ENCODE measurements at regions not wholly inside any gene's neighbourhood (a gene's known extent, or its start where the extent isn't known, plus 50 kb on each side); places are given as distances from the start of the nearest gene placed in this dataset.

DNA sequence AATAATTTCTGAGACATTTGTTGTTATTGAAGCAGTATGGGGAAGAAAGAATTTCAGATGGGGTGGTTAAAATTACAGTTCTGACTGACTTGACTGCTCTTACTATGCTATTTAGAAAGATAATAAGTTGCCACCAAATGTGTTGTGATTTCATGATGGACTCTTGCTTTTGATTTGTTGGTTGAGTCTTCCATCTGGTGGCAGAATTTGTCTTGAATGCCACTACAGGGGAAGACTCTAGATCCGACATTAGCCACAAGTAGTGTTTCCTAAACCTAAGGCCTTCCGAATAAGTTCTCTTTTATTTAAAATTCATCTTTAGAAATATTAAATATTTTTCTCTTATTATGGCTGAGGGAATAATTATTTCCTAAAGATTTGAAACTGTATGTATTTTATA, 190.9 kb upstream of the ADGRL4 start:
- no peak overlapping the region for H3K27ac ChIP-seq (ENCODE audit: low read depth, low read length, poor library complexity, severe bottlenecking)
- intact Hi-C loops (cut with micrococcal nuclease; ENCODE audit: unreplicated experiment): loop anchor here (1.0 to 5.0 kb wide), 3 partner anchors 357 to 580 kb away; no protein-coding TSS in a partner anchor
- DNase-seq (ENCODE audit: low spot score): peak; percentile 60
- no TSS peak for BruUV-seq (replicated peaks)
- TF ChIP-seq EZH2 (IDR thresholded peaks at IDR 0.05; ENCODE audit: borderline replicate concordance, low read depth, low read length, poor library complexity, severe bottlenecking) (no peak), CTCF (conservative IDR thresholded peaks at IDR 0.05; ENCODE audit: low read depth, low read length) (peak; percentile 63)
- H3K9me3 ChIP-seq (ENCODE audit: low read depth, low read length, poor library complexity, severe bottlenecking): no peaks in the 10 kb centered on the region
- peaks cover 3% of the 10 kb centered on the region for H3K4me1 ChIP-seq (ENCODE audit: insufficient read depth, low read length, poor library complexity, severe bottlenecking)
- ChIA-PET POLR2A (ENCODE audit: low non-redundant PET) (no interaction called here), CTCF (interaction anchor here (1.1 to 1.9 kb wide), 2 partner anchors 357 to 358 kb away, joined by 4 to 7 read pairs; no protein-coding TSS in a partner anchor)
- H3K4me3 ChIP-seq (ENCODE audit: low read depth, low read length, poor library complexity, severe bottlenecking): no peak overlapping the region
- no peaks in the 10 kb centered on the region for H3K36me3 ChIP-seq (ENCODE audit: insufficient read depth, low read length, poor library complexity, severe bottlenecking)
- no peaks in the 10 kb centered on the region for H3K27me3 ChIP-seq (replicated peaks; ENCODE audit: insufficient read depth, low read depth, low read length, poor library complexity)

DNA sequence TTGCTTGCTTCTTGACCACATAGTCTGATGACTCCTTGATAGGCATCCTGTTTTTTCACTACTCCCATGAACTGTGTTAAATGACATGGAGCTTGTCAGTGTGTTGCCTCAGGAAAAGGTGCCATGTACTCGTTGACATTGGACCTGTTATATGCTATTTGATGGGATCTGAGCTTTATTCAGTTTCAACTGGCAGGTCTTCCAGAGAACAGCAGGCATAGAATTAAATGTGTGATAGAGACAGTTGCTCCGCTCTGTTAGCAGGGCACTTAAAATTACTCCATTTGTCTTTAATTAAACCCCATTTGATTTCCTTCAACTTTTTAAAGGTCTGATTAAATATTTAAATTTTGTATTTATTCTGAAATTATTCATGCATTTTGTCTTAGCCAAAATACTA, 189.7 kb upstream of the ADGRL4 start:
- H3K27me3 ChIP-seq (replicated peaks; ENCODE audit: insufficient read depth, low read depth, low read length, poor library complexity): no peaks in the 10 kb centered on the region
- CTCF ChIA-PET: interaction anchor here (1.1 to 1.9 kb wide), 2 partner anchors 355 to 357 kb away, joined by 4 to 7 read pairs; no protein-coding TSS in a partner anchor
- no peak for DNase-seq (ENCODE audit: low spot score)
- no peak for TF ChIP-seq EZH2 (IDR thresholded peaks at IDR 0.05; ENCODE audit: borderline replicate concordance, low read depth, low read length, poor library complexity, severe bottlenecking)
- no peak for TF ChIP-seq CTCF (conservative IDR thresholded peaks at IDR 0.05; ENCODE audit: low read depth, low read length)
- intact Hi-C loops (cut with micrococcal nuclease; ENCODE audit: unreplicated experiment): loop anchor here (5.0 kb wide), 2 partner anchors 509 to 579 kb away; no protein-coding TSS in a partner anchor
- H3K4me1 ChIP-seq (ENCODE audit: insufficient read depth, low read length, poor library complexity, severe bottlenecking): peaks cover 3% of the 10 kb centered on the region
- BruUV-seq (replicated peaks): no TSS peak
- no peaks in the 10 kb centered on the region for H3K36me3 ChIP-seq (ENCODE audit: insufficient read depth, low read length, poor library complexity, severe bottlenecking)
- no peak overlapping the region for H3K4me3 ChIP-seq (ENCODE audit: low read depth, low read length, poor library complexity, severe bottlenecking)
- POLR2A ChIA-PET (ENCODE audit: low non-redundant PET): no interaction called here
- no peak overlapping the region for H3K27ac ChIP-seq (ENCODE audit: low read depth, low read length, poor library complexity, severe bottlenecking)
- H3K9me3 ChIP-seq (ENCODE audit: low read depth, low read length, poor library complexity, severe bottlenecking): no peaks in the 10 kb centered on the region

DNA sequence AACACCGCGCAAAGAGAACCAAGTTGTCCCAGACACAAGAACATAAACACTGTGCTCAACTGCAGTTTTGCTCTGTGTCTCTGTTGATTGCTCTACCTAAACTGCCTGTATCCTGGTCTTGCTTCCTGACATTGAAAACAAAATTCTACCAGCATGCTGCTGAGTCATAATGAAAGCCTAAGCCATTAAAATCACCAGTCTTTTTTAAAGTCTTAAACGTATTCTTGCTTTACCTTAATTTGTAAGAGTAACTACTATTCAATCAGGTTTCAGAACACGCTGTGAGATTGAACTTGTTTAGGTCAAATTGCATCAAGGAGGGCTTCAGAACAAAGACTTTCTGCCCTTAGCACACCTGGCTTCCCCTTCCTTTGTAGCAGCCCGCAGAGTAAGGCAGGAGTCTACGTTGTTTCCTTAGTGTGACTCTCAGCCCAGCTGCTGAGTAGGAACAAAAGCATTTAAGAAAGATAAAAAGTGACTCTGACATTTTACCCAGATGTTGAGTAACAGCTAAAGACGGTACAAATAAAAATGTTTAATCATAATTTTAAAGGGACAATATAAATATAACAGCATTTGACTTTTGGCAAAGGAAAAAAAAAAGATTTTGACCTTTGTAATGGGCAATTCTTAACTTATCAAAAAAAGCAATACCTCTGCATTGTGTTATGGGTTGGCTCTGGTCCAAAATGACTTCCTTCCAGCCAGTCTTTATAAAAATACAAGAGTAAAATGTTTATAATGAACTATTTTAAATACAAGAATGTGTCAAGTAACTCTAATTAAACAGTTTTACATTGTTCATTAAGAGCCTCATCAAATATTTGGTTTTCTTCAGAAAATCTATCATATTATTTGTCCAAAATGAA, 186.9 kb upstream of the ADGRL4 start:
- intact Hi-C loops (cut with micrococcal nuclease; ENCODE audit: unreplicated experiment): no loop called here
- no peak for DNase-seq (ENCODE audit: low spot score)
- Histone ChIP-seq H3K4me1 (ENCODE audit: insufficient read depth, low read length, poor library complexity, severe bottlenecking) (peaks cover 13% of the 10 kb centered on the region), H3K9me3 (ENCODE audit: low read depth, low read length, poor library complexity, severe bottlenecking) (no peaks in the 10 kb centered on the region), H3K27me3 (replicated peaks; ENCODE audit: insufficient read depth, low read depth, low read length, poor library complexity) (no peaks in the 10 kb centered on the region), H3K36me3 (ENCODE audit: insufficient read depth, low read length, poor library complexity, severe bottlenecking) (no peaks in the 10 kb centered on the region), H3K4me3 (ENCODE audit: low read depth, low read length, poor library complexity, severe bottlenecking) (no peak overlapping the region), H3K27ac (ENCODE audit: low read depth, low read length, poor library complexity, severe bottlenecking) (no peak overlapping the region)
- ChIA-PET POLR2A (ENCODE audit: low non-redundant PET) (no interaction called here), CTCF (no interaction called here)
- no TSS peak for BruUV-seq (replicated peaks)
- no peak for TF ChIP-seq CTCF (conservative IDR thresholded peaks at IDR 0.05; ENCODE audit: low read depth, low read length)

Data from A673 (cell line).